NOMO-1 (cell line): ENCODE measurements at regions not wholly inside any gene's neighbourhood (a gene's known extent, or its start where the extent isn't known, plus 50 kb on each side); places are given as distances from the start of the nearest gene placed in this dataset.
A peak's percentile ranks its signal among the peaks of the same experiment; 100 is the strongest.

Source experiments
- DNase-seq, 2 experiments: peaks; one replicate each; lab custom pipeline; 2025; ENCODE audit not compliant: unreplicated experiment in 2 of 2; lab: John Stamatoyannopoulos, UW

GRCh38 chr2:226023946-226024345 is 624.4 kb downstream of the NYAP2 start:
- DNase-seq = no peak

GRCh38 chr2:226023383-226023782 is 623.9 kb downstream of the NYAP2 start:
- no peak for DNase-seq

GRCh38 chr2:226020956-226021355 is 621.4 kb downstream of the NYAP2 start:
- no peak for DNase-seq

GRCh38 chr2:226020176-226020575 is 620.7 kb downstream of the NYAP2 start:
- no peak for DNase-seq

GRCh38 chr2:226018641-226019040 is 619.1 kb downstream of the NYAP2 start:
- DNase-seq = no peak

GRCh38 chr2:226017537-226017936 is 618.0 kb downstream of the NYAP2 start:
- DNase-seq = no peak

GRCh38 chr2:226017107-226017506 is 617.6 kb downstream of the NYAP2 start:
- no peak for DNase-seq

- no peak for DNase-seq
Measured at GRCh38 chr2:226011716-226012450, 612.4 kb downstream of the NYAP2 start.

- peak; percentile 32 to 83 for DNase-seq
Measured at GRCh38 chr2:226002438-226002837, 602.9 kb downstream of the NYAP2 start.

- no peak for DNase-seq
Measured at GRCh38 chr2:226001716-226002115, 602.2 kb downstream of the NYAP2 start.

GRCh38 chr2:225999692-226000091 is 600.2 kb downstream of the NYAP2 start:
- no peak for DNase-seq

GRCh38 chr2:225998653-225999052 is 599.1 kb downstream of the NYAP2 start:
- no peak for DNase-seq

- peak in 1 of 2 experiments; percentile 14 for DNase-seq
Measured at GRCh38 chr2:225998116-225998515, 598.6 kb downstream of the NYAP2 start.

GRCh38 chr2:225996462-225996828 is 596.9 kb downstream of the NYAP2 start:
- no peak for DNase-seq

GRCh38 chr2:225995796-225996461 is 596.4 kb downstream of the NYAP2 start:
- no peak for DNase-seq

GRCh38 chr2:225994748-225995405 is 595.4 kb downstream of the NYAP2 start:
- DNase-seq = no peak

- DNase-seq = no peak
Measured at GRCh38 chr2:225993430-225993829, 593.9 kb downstream of the NYAP2 start.

GRCh38 chr2:225989809-225990208 is 590.3 kb downstream of the NYAP2 start:
- DNase-seq = no peak

GRCh38 chr2:225980372-225980771 is 580.9 kb downstream of the NYAP2 start:
- no peak for DNase-seq

- DNase-seq = no peak
Measured at GRCh38 chr2:225971433-225971832, 571.9 kb downstream of the NYAP2 start.

- DNase-seq = no peak
Measured at GRCh38 chr2:225948903-225949302, 549.4 kb downstream of the NYAP2 start.

GRCh38 chr2:225938991-225939390 is 539.5 kb downstream of the NYAP2 start:
- no peak for DNase-seq
